D341Med (cell line): ENCODE measurements at regions not wholly inside any gene's neighbourhood (a gene's known extent, or its start where the extent isn't known, plus 50 kb on each side); places are given as distances from the start of the nearest gene placed in this dataset.

Experiments used
- DNase-seq: peaks from one replicate; pipeline ENCODE4 v3.0.0; 2012; ENCODE audit warnings: low spot score

- no peak for DNase-seq
Observed at GRCh38 chr13:106802917-106803316, 235.0 kb upstream of the ARGLU1 start.

GRCh38 chr13:106799781-106800335, 231.9 kb upstream of the ARGLU1 start:
- DNase-seq, result no peak

DNA sequence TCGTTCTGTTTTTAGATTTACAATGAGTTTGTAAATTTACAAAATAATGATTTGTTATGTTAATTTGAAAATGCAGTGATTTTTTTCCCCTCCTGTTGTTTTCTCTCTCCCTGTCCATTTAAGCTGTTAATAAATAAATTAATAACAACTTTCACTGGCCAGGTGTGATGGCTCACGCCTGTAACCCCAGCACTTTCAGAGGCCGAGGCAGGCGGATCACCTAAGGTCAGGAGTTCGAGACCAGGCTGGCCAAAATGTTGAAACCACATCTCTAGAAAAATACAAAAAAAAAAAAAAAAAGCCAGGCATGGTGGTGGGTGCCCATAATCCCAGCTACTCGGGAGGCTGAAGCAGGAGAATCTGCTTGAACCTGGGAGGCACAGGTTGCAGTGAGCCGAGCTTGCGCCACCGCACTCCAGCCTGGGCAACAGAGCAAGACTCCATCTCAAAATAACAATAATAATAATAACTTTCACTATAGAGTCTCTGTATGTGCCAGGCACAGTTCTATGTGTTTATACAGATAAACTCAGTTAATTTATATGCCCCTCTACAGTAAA, 229.2 kb upstream of the ARGLU1 start:
- no peak for DNase-seq

DNA sequence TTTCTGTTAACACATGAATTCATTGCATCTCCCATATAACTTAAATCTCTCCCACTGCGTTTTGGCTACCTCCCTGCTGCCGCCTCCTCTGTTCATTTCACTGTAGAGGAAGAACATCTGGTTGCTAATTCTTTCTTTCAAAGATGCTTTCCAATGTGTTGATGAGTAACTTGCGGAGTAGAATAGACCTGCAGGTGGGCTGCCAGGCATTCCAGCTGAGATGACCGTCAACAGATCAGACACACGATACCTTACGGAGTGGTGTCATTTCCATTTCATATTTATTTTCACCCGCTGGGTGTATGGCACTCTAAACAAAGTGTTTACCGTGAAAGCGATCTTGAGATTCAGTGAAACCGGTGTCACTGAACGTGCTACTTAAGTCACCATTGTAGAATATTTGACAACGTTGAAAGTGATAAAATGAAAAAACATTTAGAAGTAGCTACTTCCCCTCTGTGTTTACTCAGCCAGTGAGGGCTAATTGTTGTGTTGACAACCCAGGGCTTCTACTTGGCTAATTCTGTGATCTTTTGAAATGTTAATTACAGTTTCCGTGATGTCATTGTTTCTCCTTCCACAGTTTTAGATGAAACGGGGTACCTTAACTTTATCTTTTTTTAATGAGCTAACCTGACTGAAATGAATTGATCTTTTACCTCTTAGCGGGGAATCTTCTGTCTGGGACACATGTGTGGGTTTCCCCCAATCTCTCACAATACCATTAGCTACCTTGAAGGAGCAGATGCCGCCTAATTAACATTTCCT, 228.5 kb upstream of the ARGLU1 start:
- DNase-seq, result no peak

- DNase-seq, result no peak
Observed at GRCh38 chr13:106795847-106796246, 227.9 kb upstream of the ARGLU1 start.

DNA sequence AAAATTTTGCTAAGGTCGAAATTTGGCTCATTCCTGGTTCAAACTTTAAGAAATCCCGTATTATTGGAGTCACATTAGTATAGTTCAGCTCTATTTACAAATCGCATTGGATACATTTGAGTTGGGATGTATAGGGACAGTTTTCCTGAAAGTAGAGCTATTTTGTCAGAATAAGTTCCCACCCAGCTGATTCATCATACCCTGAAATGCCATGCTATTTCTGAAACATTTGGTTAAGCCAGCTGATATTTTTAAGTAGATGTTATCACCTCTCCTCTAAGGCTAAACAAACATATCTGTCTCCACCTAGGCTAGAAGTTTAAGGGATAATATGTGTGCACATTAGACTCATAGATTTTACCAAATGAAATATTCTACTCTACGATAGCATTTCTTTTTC, 226.2 kb upstream of the ARGLU1 start:
- no peak for DNase-seq

- no peak for DNase-seq
Observed at GRCh38 chr13:106789911-106790310, 222.0 kb upstream of the ARGLU1 start.

GRCh38 chr13:106786006-106786563, 218.1 kb upstream of the ARGLU1 start:
- no peak for DNase-seq

DNA sequence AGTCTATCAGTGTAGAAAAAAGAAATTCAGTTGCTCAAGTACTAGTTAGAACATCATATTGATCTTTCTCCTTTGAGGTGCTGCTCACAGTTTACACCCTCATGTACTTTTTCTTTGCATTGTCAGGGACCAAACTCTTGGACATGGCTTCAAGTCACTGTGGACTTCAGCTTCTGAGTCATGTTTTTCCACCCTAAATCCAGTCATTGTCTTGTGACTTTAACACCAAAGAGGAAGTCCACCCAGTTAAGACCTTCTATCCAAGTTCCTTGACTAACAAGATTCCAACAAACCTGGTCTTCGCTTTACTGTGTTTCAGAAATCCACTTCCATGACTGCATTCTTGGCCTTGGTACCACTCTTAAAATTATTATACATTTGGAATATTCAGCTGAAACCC, 206.7 kb upstream of the ARGLU1 start:
- DNase-seq, result no peak

GRCh38 chr13:106772006-106772601, 204.2 kb upstream of the ARGLU1 start:
- no peak for DNase-seq

DNA sequence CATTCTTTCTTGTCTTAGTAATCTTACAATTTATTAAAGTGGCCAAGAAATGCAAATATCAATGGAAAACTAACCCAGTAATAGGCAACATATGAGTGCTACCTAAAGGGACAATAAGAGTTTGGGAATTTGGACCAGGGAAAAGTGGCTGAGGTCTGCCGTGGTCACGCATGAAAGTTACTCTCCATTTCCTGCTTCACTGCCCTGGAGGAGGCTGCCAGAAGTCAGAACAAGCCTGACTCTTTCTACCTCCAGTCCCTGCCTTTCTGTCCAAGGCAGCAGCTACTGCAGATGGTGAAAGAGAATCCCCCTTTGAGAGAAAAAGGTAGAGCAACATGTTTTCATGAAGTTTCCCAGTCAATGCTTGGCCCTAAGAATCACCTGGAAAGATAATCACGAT, 201.1 kb upstream of the ARGLU1 start:
- DNase-seq, result no peak

DNA sequence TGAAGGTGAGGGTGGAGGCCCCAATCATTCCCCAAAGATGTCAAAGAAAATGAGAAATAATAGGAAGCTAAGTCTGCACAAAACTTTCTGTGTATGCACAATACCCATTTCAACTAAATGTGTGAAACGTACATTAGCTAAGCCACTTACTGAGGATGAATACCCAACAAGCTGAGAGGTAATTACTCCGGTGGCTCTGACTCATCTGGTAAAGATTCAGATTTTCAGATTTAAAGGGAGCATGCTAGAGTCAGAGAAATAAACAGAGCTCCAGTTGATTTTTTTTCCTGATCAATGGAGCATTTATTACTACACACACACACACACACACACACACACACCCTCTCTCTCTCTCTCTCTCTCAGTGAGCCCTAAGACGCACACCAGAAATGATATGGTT, 194.8 kb upstream of the ARGLU1 start:
- no peak for DNase-seq

DNA sequence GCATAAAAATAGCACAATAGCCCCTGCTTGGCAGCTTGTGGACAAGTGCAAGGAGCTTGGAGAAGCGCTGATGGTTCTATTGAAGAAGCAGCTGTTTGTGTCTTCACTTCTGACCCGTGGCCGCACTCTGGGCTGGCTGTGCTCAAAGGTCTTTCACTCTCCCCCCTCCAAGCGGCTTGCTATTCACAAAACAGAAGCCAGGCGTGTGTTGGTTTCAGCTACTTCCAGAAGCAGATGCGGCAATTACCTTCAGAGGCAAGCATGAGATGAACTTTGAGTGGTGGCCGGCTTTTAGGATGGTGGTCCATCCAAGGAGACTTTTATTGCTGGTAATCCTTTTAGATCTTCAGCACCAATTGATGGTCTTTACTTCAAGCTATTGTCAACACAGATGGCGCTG, 188.5 kb upstream of the ARGLU1 start:
- DNase-seq, result no peak

DNA sequence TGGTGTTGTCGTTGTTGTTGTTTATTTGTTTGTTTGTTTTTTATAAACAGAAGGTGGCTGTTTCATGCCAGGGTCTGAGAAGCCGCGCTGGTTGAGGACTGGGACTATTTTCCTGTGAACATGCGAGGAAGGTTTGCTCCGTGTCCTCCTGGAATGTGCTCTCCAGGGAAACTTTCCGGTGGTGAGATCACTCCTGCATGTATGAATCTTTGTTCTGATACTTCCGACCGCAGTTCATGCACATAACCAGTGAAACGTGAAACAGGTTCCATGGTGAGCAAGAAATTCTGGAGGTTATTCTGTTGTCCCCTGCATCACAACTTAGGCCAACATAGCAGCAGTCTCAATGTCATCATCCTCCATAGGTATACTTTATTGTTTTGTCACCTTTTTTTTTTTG, 187.6 kb upstream of the ARGLU1 start:
- DNase-seq, result no peak

GRCh38 chr13:106753251-106753650, 185.3 kb upstream of the ARGLU1 start:
- DNase-seq, result no peak

DNA sequence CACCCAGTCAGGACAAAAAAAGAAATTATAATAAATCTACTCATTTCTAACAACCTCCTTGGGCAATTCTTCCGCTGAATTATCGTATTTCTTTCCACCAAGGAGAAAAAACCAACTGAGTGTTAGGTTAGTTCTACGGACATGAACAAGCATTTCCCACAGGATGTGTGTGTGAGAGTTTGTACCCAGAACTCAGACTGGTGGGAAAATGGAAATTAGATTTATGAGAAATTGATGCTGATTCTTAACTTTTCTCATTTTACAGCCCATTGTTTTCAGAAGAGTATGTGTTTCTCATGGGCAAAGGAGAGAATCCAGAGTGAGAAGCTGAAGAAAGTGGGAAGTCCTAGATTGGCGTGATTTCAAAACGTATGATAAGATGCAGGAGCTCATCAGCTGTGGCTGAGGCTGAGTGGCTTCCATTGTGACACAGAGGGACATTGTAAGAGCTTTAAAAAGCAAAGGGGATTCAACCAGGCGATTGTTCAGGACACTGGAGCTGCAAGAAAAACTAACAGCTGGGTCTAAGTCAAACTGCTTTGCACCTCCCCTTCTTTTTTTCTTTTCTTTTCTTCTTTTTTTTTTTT, 184.7 kb upstream of the ARGLU1 start:
- DNase-seq, result no peak

GRCh38 chr13:106748785-106749184, 180.8 kb upstream of the ARGLU1 start:
- no peak for DNase-seq

GRCh38 chr13:106744516-106744915, 176.6 kb upstream of the ARGLU1 start:
- DNase-seq, result no peak

DNA sequence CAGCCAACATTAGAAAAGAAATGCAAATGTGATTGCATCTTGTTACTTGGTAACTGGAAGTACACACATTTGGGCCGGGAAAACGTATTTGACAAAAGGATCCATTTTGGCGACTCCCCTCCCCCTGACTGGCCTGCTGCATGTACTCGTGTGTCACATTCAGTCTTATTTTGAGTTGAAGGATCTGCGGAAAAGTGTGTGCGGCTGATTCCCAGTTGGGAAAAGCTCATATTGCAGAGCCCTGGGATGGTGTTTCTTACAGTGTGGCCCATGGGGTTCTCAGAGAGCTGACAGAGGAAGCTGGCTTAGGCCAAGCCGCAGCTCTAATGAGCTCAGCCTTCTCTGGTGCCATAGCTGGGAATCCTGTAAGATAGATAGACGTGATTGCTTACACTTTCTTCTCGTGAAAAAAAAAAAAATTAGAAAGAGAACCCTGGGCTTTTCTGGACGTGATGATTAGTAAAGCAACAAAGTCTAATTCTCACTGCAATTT, 170.3 kb upstream of the ARGLU1 start:
- no peak for DNase-seq

- no peak for DNase-seq
Observed at GRCh38 chr13:106736941-106737340, 169.0 kb upstream of the ARGLU1 start.

GRCh38 chr13:106734198-106734597, 166.3 kb upstream of the ARGLU1 start:
- DNase-seq, result no peak

GRCh38 chr13:106723036-106723435, 155.1 kb upstream of the ARGLU1 start:
- no peak for DNase-seq
